ENCODE measurements at regions not wholly inside any gene's neighbourhood (a gene's known extent, or its start where the extent isn't known, plus 50 kb on each side); places are given as distances from the start of the nearest gene placed in this dataset.

- Histone ChIP-seq H3K79me1 (ENCODE audit: low read depth in 1 of 2, low read length in 2 of 2) (no peaks in the 10 kb centered on the region), H3K23ac (ENCODE audit: low read depth, low read length) (no peak overlapping the region; the same call in 1 of the 2 replicates), H2AFZ (replicated peaks; ENCODE audit: low read length, poor library complexity) (peak overlapping the region; percentile 14), H3K4me1 (ENCODE audit: control insufficient read depth, insufficient read depth, low read length) (peaks cover 5% of the 10 kb centered on the region), H2AK5ac (ENCODE audit: low read depth, low read length) (peak overlapping the region; percentile 9; the same call in 1 of the 2 replicates), H3K4ac (ENCODE audit: low read depth, low read length) (0 out of 2 replicates have a peak overlapping the region, but pooled peaks have one; percentile 53), H2BK20ac (ENCODE audit: low read depth, low read length) (0 out of 2 replicates have a peak overlapping the region, but pooled peaks have one; percentile 49), H3K18ac (ENCODE audit: low read depth, low read length) (no peak overlapping the region), H2AK9ac (replicated peaks; ENCODE audit: low read depth, low read length, poor library complexity) (no peak overlapping the region), H4K20me1 (ENCODE audit: insufficient read depth, low read length) (no peaks in the 10 kb centered on the region), H3K4me3 (ENCODE audit: insufficient read depth, low read depth, low read length) (no peak overlapping the region), H3K9me3 (ENCODE audit: control insufficient read depth, insufficient read depth, low read length) (no peaks in the 10 kb centered on the region), H3K4me2 (ENCODE audit: low read depth, low read length) (no peak overlapping the region), H2BK15ac (ENCODE audit: low read depth, low read length) (no peak overlapping the region), H3K14ac (replicated peaks; ENCODE audit: low read depth, low read length) (no peak overlapping the region), H3K9ac (ENCODE audit: low read depth, low read length) (no peak overlapping the region), H3K27me3 (ENCODE audit: control insufficient read depth, insufficient read depth, low read length) (peaks cover 2% of the 10 kb centered on the region; the same call in 1 of the 2 replicates), H4K91ac (ENCODE audit: insufficient read depth, low read depth, low read length) (no peak overlapping the region; the same call in 1 of the 2 replicates), H2BK120ac (ENCODE audit: low read depth, low read length) (no peak overlapping the region), H3K27ac (ENCODE audit: insufficient read depth, low read length) (no peak overlapping the region), H3K36me3 (ENCODE audit: control insufficient read depth, insufficient read depth, low read length) (no peaks in the 10 kb centered on the region), H4K5ac (ENCODE audit: low read depth, low read length) (no peak overlapping the region), H4K8ac (ENCODE audit: low read depth in 2 of 2, low read length in 2 of 2) (no peak overlapping the region), H3K56ac (ENCODE audit: extremely low read depth, insufficient read depth, low read length) (no peak overlapping the region), H2BK5ac (ENCODE audit: low read depth, low read length, poor library complexity, severe bottlenecking) (no peak overlapping the region), H3K9me1 (ENCODE audit: insufficient read depth, low read length) (peaks cover 3% of the 10 kb centered on the region; the same call in 1 of the 2 replicates)
- in situ Hi-C loops (cut with MboI; ENCODE audit: low sequenced_read_pairs) (no loop called here), dilution Hi-C loops (cut with HindIII; ENCODE audit: low sequenced_read_pairs, unreplicated experiment) (no loop called here), intact Hi-C loops (cut with micrococcal nuclease) (no loop called here)
- POLR2A ChIA-PET (ENCODE audit: unreplicated experiment), result no interaction called here
- no peak for ATAC-seq (ENCODE audit: low read depth)
- CTCF ChIA-PET, result no interaction called here
- WGBS, 2 experiments (ENCODE audit: extremely low coverage in 2 of 2, insufficient read length in 1 of 2), result 79% methylated on average over 2 of the region's 4 CpGs; no CpG with 5 or more reads in 1 of the 2 experiments
- TF ChIP-seq POLR2A (IDR thresholded peaks at IDR 0.05; ENCODE audit: low read depth, low read length), result no peak
- no peak for TF ChIP-seq USF2 (IDR thresholded peaks at IDR 0.05; ENCODE audit: low read depth, low read length)
- TF ChIP-seq FOS (IDR thresholded peaks at IDR 0.05; ENCODE audit: low read depth, low read length), result no peak
- no peak for TF ChIP-seq RCOR1 (IDR thresholded peaks at IDR 0.05; ENCODE audit: insufficient replicate concordance, low read length)
- no peak for TF ChIP-seq RFX5 (IDR thresholded peaks at IDR 0.05; ENCODE audit: low read depth, low read length)
- no peak for TF ChIP-seq ELK1 (IDR thresholded peaks at IDR 0.05; ENCODE audit: borderline replicate concordance, low read depth, low read length)
- TF ChIP-seq SMC3 (IDR thresholded peaks at IDR 0.05; ENCODE audit: low read depth, low read length), result no peak
- no peak for TF ChIP-seq MAZ (IDR thresholded peaks at IDR 0.05; ENCODE audit: borderline replicate concordance, low read depth, low read length)
- TF ChIP-seq RAD21 (IDR thresholded peaks at IDR 0.05; ENCODE audit: low read length), result no peak
- TF ChIP-seq CHD1 (IDR thresholded peaks at IDR 0.05; ENCODE audit: low read depth, low read length), result no peak
- TF ChIP-seq MXI1 (IDR thresholded peaks at IDR 0.05; ENCODE audit: borderline replicate concordance, low read depth, low read length), result no peak
- TF ChIP-seq MAFK (IDR thresholded peaks at IDR 0.05; ENCODE audit: low read depth, low read length), result no peak
- no peak for TF ChIP-seq NFE2L2 (IDR thresholded peaks at IDR 0.05; ENCODE audit: low read depth, low read length)
- TF ChIP-seq BHLHE40 (IDR thresholded peaks at IDR 0.05; ENCODE audit: low read depth, low read length), result no peak
- TF ChIP-seq CTCF (conservative IDR thresholded peaks at IDR 0.05; ENCODE audit: low read depth, low read length), result no peak
- BruUV-seq (replicated peaks), result no TSS peak
- DNase-seq, result no peak
These were observed 99.2 kb downstream of the PSMG1 start for GRCh38 chr21:39084073-39084472.
